Neuronal stem cell (in vitro differentiated cells): ENCODE measurements at regions not wholly inside any gene's neighbourhood (a gene's known extent, or its start where the extent isn't known, plus 50 kb on each side); places are given as distances from the start of the nearest gene placed in this dataset.

Experiments used
- DNase-seq: peaks from one replicate; pipeline ENCODE4 v3.0.0-alpha.2; 2013; ENCODE audit warnings: low spot score
- H2AFZ ChIP-seq: one replicate; pipeline ENCODE4 v1.6.1; 2013; ENCODE audit warnings: mild to moderate bottlenecking, low read length, inconsistent platforms
- H2AK5ac ChIP-seq: 2 replicates; pipeline ENCODE4 v1.6.1; 2013; ENCODE audit warnings: low read depth, mild to moderate bottlenecking, inconsistent platforms, low read length, moderate library complexity, mixed read lengths
- H2BK120ac ChIP-seq: 2 replicates; pipeline ENCODE4 v1.6.1; 2013; ENCODE audit warnings: low read depth, mild to moderate bottlenecking, inconsistent platforms, low read length, moderate library complexity, mixed read lengths
- H2BK12ac ChIP-seq: one replicate; pipeline ENCODE4 v1.6.1; 2013; ENCODE audit warnings: low read length, inconsistent platforms
- H2BK15ac ChIP-seq: 2 replicates; pipeline ENCODE4 v1.6.1; 2013; ENCODE audit warnings: mild to moderate bottlenecking, low read length, inconsistent platforms, mixed read lengths
- H2BK5ac ChIP-seq: one replicate; pipeline ENCODE4 v1.6.1; 2013; ENCODE audit warnings: inconsistent platforms, mild to moderate bottlenecking, low read length, moderate library complexity
- H3K14ac ChIP-seq: one replicate; pipeline ENCODE4 v1.6.1; 2013; ENCODE audit warnings: low read length, inconsistent platforms
- H3K18ac ChIP-seq: 2 replicates; pipeline ENCODE4 v1.6.1; 2013; ENCODE audit warnings: low read length, inconsistent platforms
- H3K23ac ChIP-seq: 2 replicates; pipeline ENCODE4 v1.6.1; 2013; ENCODE audit warnings: low read depth, mild to moderate bottlenecking, mixed read lengths, low read length, inconsistent platforms; ENCODE audit not compliant: poor library complexity
- H3K27ac ChIP-seq: replicated peaks from 3 replicates; pipeline ENCODE4 v1.5.1; 2013; ENCODE audit warnings: low read length, inconsistent platforms
- H3K27me3 ChIP-seq, 3 experiments: 2 replicates each; pipeline ENCODE4 v1.6.1; 2013; ENCODE audit warnings: low read length in 3 of 3, mild to moderate bottlenecking in 2 of 3, inconsistent platforms in 1 of 3, low read depth in 1 of 3, mixed read lengths in 1 of 3, moderate library complexity in 1 of 3; ENCODE audit not compliant: control insufficient read depth in 3 of 3, insufficient read depth in 3 of 3
- H3K36me3 ChIP-seq, 2 donors: replicated peaks in 1 of 2; 2 replicates each; pipeline ENCODE4 v1.6.1; 2013; ENCODE audit warnings: low read length in 2 of 2; ENCODE audit not compliant: control insufficient read depth in 2 of 2, insufficient read depth in 2 of 2
- H3K4ac ChIP-seq: 2 replicates; pipeline ENCODE4 v1.6.1; 2013; ENCODE audit warnings: inconsistent platforms, mild to moderate bottlenecking, low read length, moderate library complexity
- H3K4me1 ChIP-seq, 2 donors: 1 replicate in 1 of 2; 2 replicates in 1 of 2; pipeline ENCODE4 v1.6.1; 2013; ENCODE audit warnings: low read length in 2 of 2, low read depth in 1 of 2; ENCODE audit not compliant: control insufficient read depth in 2 of 2, insufficient read depth in 1 of 2
- H3K4me2 ChIP-seq: one replicate; pipeline ENCODE4 v1.6.1; 2013; ENCODE audit warnings: mild to moderate bottlenecking, low read length, inconsistent platforms; ENCODE audit not compliant: insufficient read depth, poor library complexity, severe bottlenecking
- H3K4me3 ChIP-seq, 2 donors: 2 replicates each; pipeline ENCODE4 v1.5.1; 2013; ENCODE audit warnings: low read length in 2 of 2, mild to moderate bottlenecking in 2 of 2, inconsistent platforms in 1 of 2, moderate library complexity in 1 of 2
- H3K79me1 ChIP-seq: one replicate; pipeline ENCODE4 v1.6.1; 2013; ENCODE audit warnings: low read depth, mild to moderate bottlenecking, inconsistent platforms, low read length, moderate library complexity
- H3K9ac ChIP-seq: one replicate; pipeline ENCODE4 v1.6.1; 2013; ENCODE audit warnings: mild to moderate bottlenecking, low read depth, low read length, inconsistent platforms; ENCODE audit not compliant: poor library complexity
- H3K9me3 ChIP-seq, 2 donors: replicated peaks in 1 of 2; 2 replicates each; pipeline versions ENCODE3 to v1.6.1; 2013; ENCODE audit warnings: low read length in 2 of 2, mild to moderate bottlenecking in 2 of 2, inconsistent platforms in 1 of 2, low read depth in 1 of 2, mixed read lengths in 1 of 2, moderate library complexity in 1 of 2; ENCODE audit not compliant: control insufficient read depth in 2 of 2, insufficient read depth in 1 of 2
- H4K8ac ChIP-seq: one replicate; pipeline ENCODE4 v1.6.1; 2013; ENCODE audit warnings: low read depth, mild to moderate bottlenecking, inconsistent platforms, low read length, moderate library complexity
- H4K91ac ChIP-seq: one replicate; pipeline ENCODE4 v1.6.1; 2013; ENCODE audit warnings: low read length, low read depth, mild to moderate bottlenecking, inconsistent platforms; ENCODE audit not compliant: poor library complexity
- WGBS, 2 donors: extraction: QIAGEN DNeasy Blood & Tissue Kit; methylation state at CpG; one replicate each; pipeline ENCODE4 v1.1.7; 2013; ENCODE audit warnings: missing lambda C conversion rate in 2 of 2, mixed read lengths in 1 of 2; ENCODE audit not compliant: insufficient read length in 2 of 2, insufficient replicate concordance in 1 of 2; ENCODE audit errors: extremely low coverage in 2 of 2; 5-methylcytosine and 5-hydroxymethylcytosine counted together

DNA sequence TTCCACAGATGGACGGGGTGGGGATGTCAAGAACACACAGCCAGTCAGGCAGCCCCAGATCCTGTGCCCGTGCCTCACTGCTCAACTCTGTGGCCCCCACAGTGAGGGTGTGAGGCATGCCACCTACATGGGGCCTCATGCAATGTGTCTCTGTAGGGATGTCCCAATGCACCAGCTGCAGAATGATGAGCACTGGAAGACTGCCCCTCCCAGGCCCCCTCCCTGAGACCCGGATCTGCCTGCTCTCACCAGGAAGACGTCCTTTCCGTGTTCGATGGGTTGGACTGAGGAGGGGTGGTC is 124.2 kb downstream of the TWIST2 start:
- peak overlapping the region; percentile 84 for H4K8ac ChIP-seq
- no peaks in the 10 kb centered on the region for H3K36me3 ChIP-seq
- no peak overlapping the region for H2BK12ac ChIP-seq
- H3K9ac ChIP-seq = peak overlapping the region; percentile 22
- H3K18ac ChIP-seq = peak overlapping the region; percentile 29
- no peaks in the 10 kb centered on the region for H3K9me3 ChIP-seq
- peak overlapping the region; percentile 14 for H4K91ac ChIP-seq
- H2BK120ac ChIP-seq = no peak overlapping the region
- H3K4ac ChIP-seq = no peak overlapping the region
- H3K14ac ChIP-seq = peak overlapping the region; percentile 22
- WGBS, 2 donors = no CpG with 5 or more reads among the region's 6 CpGs
- no peak overlapping the region for H2BK15ac ChIP-seq
- H2AK5ac ChIP-seq = peak overlapping the region; percentile 34
- no peak for DNase-seq
- no peak overlapping the region for H3K27ac ChIP-seq
- no peak overlapping the region for H2AFZ ChIP-seq
- H3K27me3 ChIP-seq = no peaks in the 10 kb centered on the region
- H3K23ac ChIP-seq = no peak overlapping the region
- H3K4me3 ChIP-seq = no peak overlapping the region
- peaks cover 0 to 5% of the 10 kb centered on the region in 2 donors for H3K4me1 ChIP-seq
- peak overlapping the region; percentile 16 for H2BK5ac ChIP-seq
- no peak overlapping the region for H3K4me2 ChIP-seq
- no peaks in the 10 kb centered on the region for H3K79me1 ChIP-seq

DNA sequence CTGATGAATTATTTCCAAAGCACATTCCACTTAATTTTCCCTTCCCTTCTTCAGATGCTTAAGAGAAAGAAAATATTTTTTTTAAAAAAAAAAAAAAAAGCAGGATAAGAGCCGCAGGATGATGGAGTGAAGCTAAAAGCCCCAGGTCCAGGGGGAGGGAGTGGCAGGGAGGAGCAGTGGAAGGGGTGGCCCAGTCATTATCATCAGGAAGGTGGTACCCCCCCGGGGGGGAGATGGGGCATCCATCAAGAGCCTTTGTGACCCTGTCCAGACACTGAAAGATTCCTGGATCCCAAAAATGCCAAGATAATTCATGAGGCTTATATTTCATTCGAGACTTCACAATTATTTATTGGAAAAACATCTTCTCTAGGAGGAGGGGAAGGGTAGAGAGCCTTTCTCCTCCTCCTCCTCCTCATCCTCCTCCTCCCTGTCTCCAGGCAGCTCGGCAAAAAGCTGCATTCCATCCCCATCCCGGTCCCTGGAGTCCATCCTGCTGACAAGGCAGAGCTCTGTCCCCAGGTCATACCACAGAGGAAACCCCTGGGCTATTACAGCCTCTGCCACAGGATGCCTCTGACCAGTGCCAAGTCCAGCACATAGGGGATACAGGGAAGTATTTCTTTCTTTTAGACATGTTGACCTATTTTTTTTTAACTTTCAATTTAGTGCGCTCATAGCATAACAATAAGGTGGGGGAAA is 125.3 kb downstream of the TWIST2 start:
- Histone ChIP-seq H4K8ac (no peak overlapping the region), H3K4ac (no peak overlapping the region), H2AFZ (no peak overlapping the region), H3K4me1 (peaks cover 0 to 5% of the 10 kb centered on the region in 2 donors), H3K18ac (no peak overlapping the region), H3K36me3 (no peaks in the 10 kb centered on the region), H2BK5ac (no peak overlapping the region), H3K4me2 (no peak overlapping the region), H4K91ac (no peak overlapping the region), H3K23ac (no peak overlapping the region), H3K9ac (no peak overlapping the region), H2BK12ac (no peak overlapping the region), H3K79me1 (no peaks in the 10 kb centered on the region), H3K9me3 (no peaks in the 10 kb centered on the region), H2BK15ac (no peak overlapping the region), H3K27me3 (no peaks in the 10 kb centered on the region), H2AK5ac (no peak overlapping the region), H3K4me3 (no peak overlapping the region), H2BK120ac (no peak overlapping the region), H3K14ac (no peak overlapping the region), H3K27ac (no peak overlapping the region)
- WGBS, 2 donors = no CpG with 5 or more reads among the region's 6 CpGs
- no peak for DNase-seq

DNA sequence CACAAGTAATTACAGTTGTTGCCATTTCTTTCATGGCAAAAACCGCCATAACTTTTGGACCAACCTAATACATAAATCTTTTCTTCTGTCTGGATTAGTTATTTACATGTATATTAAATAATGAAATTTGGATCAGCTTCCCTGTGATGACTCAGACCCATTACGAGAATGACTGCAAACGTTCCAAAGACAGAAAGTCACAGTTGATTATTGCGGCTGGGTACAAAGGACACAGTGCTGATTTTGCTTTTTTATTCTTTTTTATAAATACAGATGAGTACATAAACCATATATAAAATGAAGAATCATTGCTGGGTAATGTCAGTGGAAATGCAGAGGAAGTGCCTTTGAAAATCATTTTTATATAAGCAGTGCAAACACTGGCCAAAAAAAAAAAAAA is 126.2 kb downstream of the TWIST2 start:
- Histone ChIP-seq H3K4me2 (no peak overlapping the region), H3K9me3 (no peaks in the 10 kb centered on the region), H3K27me3 (no peaks in the 10 kb centered on the region), H2AFZ (no peak overlapping the region), H3K23ac (no peak overlapping the region), H4K91ac (no peak overlapping the region), H3K4me3 (no peak overlapping the region), H3K14ac (no peak overlapping the region), H3K4me1 (peaks cover 0 to 5% of the 10 kb centered on the region in 2 donors), H2AK5ac (no peak overlapping the region), H3K79me1 (no peaks in the 10 kb centered on the region), H2BK12ac (no peak overlapping the region), H3K9ac (no peak overlapping the region), H4K8ac (no peak overlapping the region), H2BK15ac (no peak overlapping the region), H3K18ac (no peak overlapping the region), H2BK120ac (no peak overlapping the region), H3K4ac (no peak overlapping the region), H2BK5ac (no peak overlapping the region), H3K27ac (no peak overlapping the region), H3K36me3 (no peaks in the 10 kb centered on the region)
- no peak for DNase-seq
- no CpG with 5 or more reads among the region's 4 CpGs for WGBS, 2 donors

DNA sequence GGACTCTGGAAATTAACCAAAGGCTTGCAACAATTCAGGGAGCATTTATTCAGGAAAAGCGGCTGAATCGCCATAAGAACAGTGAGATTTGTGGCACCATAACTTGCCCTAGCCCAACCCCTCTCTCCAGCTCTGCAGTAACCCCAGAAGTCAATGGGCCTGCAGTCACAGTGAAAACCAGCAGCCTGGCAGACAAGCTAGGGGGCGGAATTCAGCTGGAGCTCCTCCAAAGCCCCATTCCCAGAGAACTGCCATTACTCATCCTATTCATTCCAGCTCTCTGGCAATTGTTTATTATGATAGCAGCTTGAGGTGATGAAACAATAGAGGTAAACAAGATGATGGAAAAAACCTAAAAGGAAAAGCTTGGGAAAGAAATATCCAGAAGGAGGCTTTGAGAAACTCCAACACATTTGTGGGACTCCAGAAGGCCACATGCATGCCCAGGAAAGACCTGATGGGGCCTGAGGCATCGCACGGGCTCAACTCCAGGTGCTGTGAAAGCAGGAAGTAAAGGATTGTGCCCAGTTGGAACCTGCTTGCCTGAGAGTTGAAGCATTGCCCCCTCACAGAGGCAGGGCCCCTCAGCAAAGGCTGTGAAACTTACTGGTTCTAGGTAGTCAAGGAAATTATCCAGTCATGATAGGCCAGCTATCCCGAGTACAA is 126.7 kb downstream of the TWIST2 start:
- no peak overlapping the region for H3K27ac ChIP-seq
- no peaks in the 10 kb centered on the region for H3K27me3 ChIP-seq
- no peak overlapping the region for H3K23ac ChIP-seq
- no peak overlapping the region for H4K8ac ChIP-seq
- no peak overlapping the region for H3K9ac ChIP-seq
- H2BK15ac ChIP-seq = no peak overlapping the region
- H3K4me2 ChIP-seq = no peak overlapping the region
- no peaks in the 10 kb centered on the region for H3K79me1 ChIP-seq
- no peak overlapping the region for H2AK5ac ChIP-seq
- H3K36me3 ChIP-seq = no peaks in the 10 kb centered on the region
- no peak overlapping the region for H2BK120ac ChIP-seq
- WGBS, 2 donors = no CpG with 5 or more reads among the region's 6 CpGs
- peaks cover 0 to 4% of the 10 kb centered on the region in 2 donors for H3K4me1 ChIP-seq
- no peak overlapping the region for H2BK12ac ChIP-seq
- H4K91ac ChIP-seq = no peak overlapping the region
- H3K18ac ChIP-seq = no peak overlapping the region
- DNase-seq = no peak
- no peak overlapping the region for H3K4ac ChIP-seq
- no peaks in the 10 kb centered on the region for H3K9me3 ChIP-seq
- H2AFZ ChIP-seq = no peak overlapping the region
- no peak overlapping the region for H3K14ac ChIP-seq
- H2BK5ac ChIP-seq = no peak overlapping the region
- peak overlapping the region in 1 of 2 donors; percentile 13 for H3K4me3 ChIP-seq
